ENCODE measurements at regions not wholly inside any gene's neighbourhood (a gene's known extent, or its start where the extent isn't known, plus 50 kb on each side); places are given as distances from the start of the nearest gene placed in this dataset.

- Histone ChIP-seq H3K27me3 (ENCODE audit: control insufficient read depth, insufficient read depth, low read length) (no peaks in the 10 kb centered on the region), H3K27ac (ENCODE audit: low read length) (no peak overlapping the region), H3K9me3 (ENCODE audit: control insufficient read depth, insufficient read depth, low read depth, low read length) (no peaks in the 10 kb centered on the region), H3K4me1 (ENCODE audit: control insufficient read depth, insufficient read depth, low read length) (no peaks in the 10 kb centered on the region), H3K36me3 (ENCODE audit: control insufficient read depth, insufficient read depth, low read length) (no peaks in the 10 kb centered on the region), H3K4me3 (ENCODE audit: low read depth in 2 of 2, low read length in 2 of 2) (no peak overlapping the region)
- CTCF ChIA-PET = no interaction called here
- intact Hi-C loops (cut with micrococcal nuclease; ENCODE audit: unreplicated experiment) = no loop called here
- DNase-seq (ENCODE audit: low read depth, low spot score) = no peak
- no peak for ATAC-seq
- in situ Hi-C loops (cut with HindIII; ENCODE audit: low pct_unique_long_range_greater_than_20kb, low sequenced_read_pairs) = no loop called here
- POLR2A ChIA-PET = no interaction called here
- no TSS peak for BruUV-seq (replicated peaks)
- TF ChIP-seq REST (IDR thresholded peaks at IDR 0.05; ENCODE audit: insufficient read depth in 1 of 2, low read depth in 2 of 2, low read length in 1 of 2) (no peak), POLR2AphosphoS5 (IDR thresholded peaks at IDR 0.05; ENCODE audit: low read depth, low read length) (no peak), TCF7L2 (IDR thresholded peaks at IDR 0.05; ENCODE audit: low read depth, low read length) (no peak), CTCF (IDR thresholded peaks at IDR 0.05) (no peak), SIN3A (IDR thresholded peaks at IDR 0.05; ENCODE audit: borderline replicate concordance, insufficient read depth, low read depth, low read length) (no peak)
Observed at GRCh38 chr2:167732326-167732725, 515.1 kb downstream of the STK39 start.

GRCh38 chr2:167729911-167730310 lies 517.5 kb downstream of the STK39 start:
- in situ Hi-C loops (cut with HindIII; ENCODE audit: low pct_unique_long_range_greater_than_20kb, low sequenced_read_pairs) (no loop called here), intact Hi-C loops (cut with micrococcal nuclease; ENCODE audit: unreplicated experiment) (no loop called here)
- Histone ChIP-seq H3K36me3 (ENCODE audit: control insufficient read depth, insufficient read depth, low read length) (no peaks in the 10 kb centered on the region), H3K4me3 (ENCODE audit: low read depth in 2 of 2, low read length in 2 of 2) (no peak overlapping the region), H3K9me3 (ENCODE audit: control insufficient read depth, insufficient read depth, low read depth, low read length) (no peaks in the 10 kb centered on the region), H3K27ac (ENCODE audit: low read length) (no peak overlapping the region), H3K4me1 (ENCODE audit: control insufficient read depth, insufficient read depth, low read length) (no peaks in the 10 kb centered on the region), H3K27me3 (ENCODE audit: control insufficient read depth, insufficient read depth, low read length) (no peaks in the 10 kb centered on the region)
- BruUV-seq (replicated peaks) = no TSS peak
- no peak for ATAC-seq
- DNase-seq (ENCODE audit: low read depth, low spot score) = no peak
- TF ChIP-seq POLR2AphosphoS5 (IDR thresholded peaks at IDR 0.05; ENCODE audit: low read depth, low read length) = no peak
- TF ChIP-seq CTCF (IDR thresholded peaks at IDR 0.05) = no peak
- TF ChIP-seq REST (IDR thresholded peaks at IDR 0.05; ENCODE audit: insufficient read depth in 1 of 2, low read depth in 2 of 2, low read length in 1 of 2) = no peak
- no peak for TF ChIP-seq SIN3A (IDR thresholded peaks at IDR 0.05; ENCODE audit: borderline replicate concordance, insufficient read depth, low read depth, low read length)
- no peak for TF ChIP-seq TCF7L2 (IDR thresholded peaks at IDR 0.05; ENCODE audit: low read depth, low read length)
- CTCF ChIA-PET = no interaction called here
- POLR2A ChIA-PET = no interaction called here
